Activated CD4-positive, alpha-beta T cell treated with anti-CD3 and anti-CD28 coated beads, Interleukin-2, Interleukin-4, amounts not matched to agents 100 ng/mL and 50 ng/mL, durations not matched to agents 16 hours and 8 hours (primary cell): ENCODE measurements at regions not wholly inside any gene's neighbourhood (a gene's known extent, or its start where the extent isn't known, plus 50 kb on each side); places are given as distances from the start of the nearest gene placed in this dataset.
"Not testable (repeated sequence)": the region's sequence is repeated elsewhere in the genome, so short reads cannot be mapped to it uniquely, and the experiment has no call there.

Source experiments
- DNase-seq: peaks from one replicate; pipeline ENCODE4 v3.0.0-alpha.2; 2020; ENCODE audit warnings: low spot score

DNA sequence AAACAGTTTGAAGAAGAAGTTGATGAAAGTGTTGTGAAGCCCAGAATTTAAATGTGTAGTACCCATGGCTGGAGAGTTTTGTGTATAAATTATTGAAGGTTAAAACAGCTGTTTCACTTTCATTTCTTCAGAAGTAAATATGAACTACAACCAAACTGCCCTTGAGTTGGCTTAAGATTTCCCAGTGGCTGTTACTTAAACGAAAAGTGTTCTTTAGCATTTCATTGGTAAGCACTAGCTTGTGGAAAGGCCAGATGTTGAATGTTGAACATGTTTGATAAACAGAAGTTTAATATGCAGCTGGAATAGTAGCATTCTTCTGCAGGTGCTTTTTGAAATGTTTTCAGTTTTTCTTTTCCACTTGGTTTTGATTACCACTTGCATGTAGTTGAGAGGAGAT lies 83.2 kb upstream of the TNRC6B start:
- peak; percentile 14 for DNase-seq

DNA sequence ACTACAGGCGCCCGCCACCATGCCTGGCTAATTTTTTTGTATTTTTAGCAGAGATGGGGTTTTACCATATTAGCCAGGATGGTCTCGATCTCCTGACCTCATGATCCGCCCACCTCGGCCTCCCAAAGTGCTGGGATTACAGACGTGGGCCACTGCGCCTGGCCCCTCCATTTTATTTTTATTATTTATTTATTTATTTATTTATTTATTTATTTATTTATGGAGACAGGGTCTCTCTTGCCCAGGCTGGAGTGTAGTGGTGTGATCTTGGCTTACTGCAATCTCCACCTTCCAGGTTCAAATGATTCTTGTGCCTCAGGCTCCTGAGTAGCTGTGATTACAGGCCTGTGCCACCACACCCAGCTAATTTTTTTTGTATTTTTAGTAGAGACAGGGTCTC lies 77.8 kb upstream of the TNRC6B start:
- not testable (repeated sequence) for DNase-seq

DNA sequence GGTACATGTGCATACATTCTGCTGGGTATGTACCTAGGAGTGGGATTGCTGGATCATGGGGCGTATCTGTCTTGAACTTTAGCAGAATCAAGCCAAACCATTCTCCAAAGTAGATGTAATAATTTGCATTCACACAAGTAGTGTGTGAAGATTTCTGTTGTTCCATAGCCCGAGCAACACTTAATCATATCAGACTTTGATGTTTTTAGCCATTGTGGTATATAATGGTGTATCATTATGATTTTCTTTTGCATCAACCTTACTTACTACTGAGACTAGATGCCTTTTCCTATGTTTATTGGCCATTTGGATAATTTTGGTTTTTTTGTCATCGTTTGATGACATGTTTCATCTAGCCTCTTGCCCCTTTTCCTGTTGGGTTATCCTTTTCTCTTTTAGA lies 72.0 kb upstream of the TNRC6B start:
- DNase-seq = no peak

DNA sequence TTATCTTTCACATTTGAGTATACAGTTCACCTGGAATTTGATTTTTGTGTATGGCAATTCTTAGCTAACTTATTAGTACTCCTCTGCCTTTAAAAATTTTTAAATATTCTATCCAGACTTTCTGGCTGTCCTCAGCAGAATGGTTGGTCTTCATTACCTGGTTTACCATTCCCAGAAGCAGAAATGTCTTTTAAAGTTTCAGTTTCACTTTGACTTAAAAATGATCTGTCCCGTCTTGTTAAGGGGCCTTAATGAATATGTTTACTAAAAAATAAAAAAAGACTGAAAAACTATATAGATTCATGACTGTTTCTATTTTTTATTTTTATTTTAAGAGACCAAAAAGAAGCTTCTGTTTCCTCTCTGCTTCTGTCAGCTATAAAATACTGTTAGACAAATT lies 70.5 kb upstream of the TNRC6B start:
- peak; percentile 39 for DNase-seq

DNA sequence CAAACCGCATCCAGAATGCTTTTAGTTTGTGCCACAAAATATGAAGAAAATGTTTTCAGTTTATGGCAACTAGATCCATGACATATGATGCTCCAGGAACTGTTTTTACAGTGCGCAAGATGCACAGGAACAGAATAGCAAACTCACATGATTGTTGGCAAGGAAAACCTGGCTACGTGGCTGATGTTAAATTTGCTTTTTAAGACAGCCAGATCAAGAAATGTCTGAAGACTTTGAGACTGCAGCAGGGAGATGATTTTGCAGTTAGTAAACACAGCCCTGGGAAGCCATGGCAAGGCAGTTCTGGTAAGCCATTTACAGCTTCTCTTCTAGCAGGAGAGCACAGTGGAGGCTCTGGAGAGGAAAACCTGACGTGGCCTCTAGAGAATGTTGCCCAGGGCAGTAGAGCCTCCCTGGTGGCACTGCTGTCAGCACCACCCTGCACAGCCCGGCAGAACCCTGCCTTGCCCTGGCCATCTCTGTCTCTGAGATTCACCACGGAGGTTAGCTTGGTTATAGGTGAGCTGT lies 69.8 kb upstream of the TNRC6B start:
- peak; percentile 13 for DNase-seq

DNA sequence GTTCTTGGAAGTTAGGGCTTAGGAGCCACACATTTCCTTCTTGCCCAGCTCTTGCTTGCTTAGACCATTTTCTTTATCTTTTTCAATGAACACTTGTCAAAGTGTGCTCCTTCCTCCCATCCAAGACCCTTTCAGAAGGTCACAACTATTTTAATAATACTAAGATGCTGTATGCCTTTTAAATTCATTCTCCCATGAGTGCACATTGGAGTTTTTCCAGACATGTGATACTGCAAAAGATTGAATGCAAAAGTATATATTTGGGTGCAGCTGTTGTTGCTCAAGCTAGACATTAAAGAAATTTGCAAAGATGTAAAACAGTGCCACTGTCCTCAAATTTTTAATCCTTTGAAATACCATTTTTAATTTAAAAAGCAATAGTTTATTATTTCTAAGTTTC lies 69.3 kb upstream of the TNRC6B start:
- DNase-seq = no peak

DNA sequence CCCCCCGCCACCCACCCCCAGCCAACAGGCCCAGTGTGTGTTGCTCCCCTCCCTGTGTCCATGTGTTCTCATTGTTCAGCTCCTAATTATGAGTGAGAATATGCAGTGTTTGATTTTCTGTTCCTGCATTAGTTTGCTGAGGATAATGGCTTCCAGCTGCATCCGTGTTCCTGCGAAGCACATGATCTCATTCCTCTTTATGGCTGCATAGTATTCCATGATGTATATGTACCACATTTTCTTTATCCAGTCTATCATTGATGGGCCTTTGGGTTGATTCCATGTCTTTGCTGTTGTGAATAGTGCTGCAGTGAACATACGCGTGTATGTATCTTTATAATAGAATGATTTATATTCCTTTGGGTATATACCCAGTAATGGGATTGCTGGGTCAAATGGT lies 68.8 kb upstream of the TNRC6B start:
- DNase-seq = not testable (repeated sequence)

DNA sequence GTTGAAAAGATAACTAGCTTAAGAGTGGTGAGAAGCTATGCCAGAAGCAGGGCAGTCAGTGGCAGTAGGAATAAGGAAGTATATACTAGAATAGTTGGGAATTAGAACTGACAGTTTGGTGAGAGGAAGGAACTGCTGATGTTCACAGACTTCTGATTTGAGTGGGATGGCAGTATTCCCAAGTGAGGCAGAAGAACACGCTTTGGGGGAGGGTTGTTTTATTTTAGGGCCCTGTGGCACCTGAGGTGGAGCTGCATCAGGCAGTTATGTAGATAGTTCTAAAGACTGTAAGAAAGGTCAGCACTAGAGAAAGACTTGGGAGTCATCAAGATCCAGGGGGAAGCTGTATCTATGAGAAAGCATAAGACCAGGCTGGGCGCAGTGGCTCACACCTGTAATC lies 66.3 kb upstream of the TNRC6B start:
- no peak for DNase-seq

DNA sequence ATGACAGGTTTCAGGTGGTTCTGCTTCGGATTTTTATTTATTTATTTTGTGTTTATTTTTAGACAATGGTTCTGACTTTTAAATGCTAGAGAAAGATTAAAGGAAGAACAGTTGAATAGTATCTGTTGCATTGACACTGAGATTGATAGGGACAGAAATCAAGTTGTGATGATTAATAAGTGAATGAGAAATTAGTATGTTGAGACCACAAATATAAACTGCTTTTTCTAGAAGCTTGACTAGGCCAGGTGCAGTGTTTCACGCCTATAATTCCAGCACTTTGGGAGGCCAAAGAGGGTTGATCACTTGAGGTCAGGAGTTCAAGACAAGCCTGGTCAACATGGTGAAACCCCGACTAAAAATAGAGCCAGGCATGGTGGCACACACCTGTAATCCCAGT lies 65.1 kb upstream of the TNRC6B start:
- no peak for DNase-seq

DNA sequence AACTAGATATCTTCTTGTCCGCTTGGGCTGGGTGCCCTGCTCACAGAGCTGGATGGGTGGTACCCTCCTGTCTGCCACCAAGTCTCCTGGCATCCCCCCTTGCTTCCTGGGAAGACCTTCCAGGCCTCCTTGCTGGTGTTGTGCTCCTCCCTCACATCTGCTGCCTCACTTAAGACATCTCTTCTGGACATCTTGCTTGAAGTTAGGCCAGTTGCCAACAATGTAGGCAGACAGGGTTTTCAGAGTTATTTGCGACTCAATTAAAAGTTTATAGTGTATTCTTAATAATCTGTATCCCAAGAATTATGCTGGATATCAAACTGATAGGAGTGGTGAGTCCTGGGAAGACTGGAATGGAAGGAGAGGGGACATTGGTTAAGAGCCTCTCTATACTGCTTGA lies 64.0 kb upstream of the TNRC6B start:
- DNase-seq = no peak

DNA sequence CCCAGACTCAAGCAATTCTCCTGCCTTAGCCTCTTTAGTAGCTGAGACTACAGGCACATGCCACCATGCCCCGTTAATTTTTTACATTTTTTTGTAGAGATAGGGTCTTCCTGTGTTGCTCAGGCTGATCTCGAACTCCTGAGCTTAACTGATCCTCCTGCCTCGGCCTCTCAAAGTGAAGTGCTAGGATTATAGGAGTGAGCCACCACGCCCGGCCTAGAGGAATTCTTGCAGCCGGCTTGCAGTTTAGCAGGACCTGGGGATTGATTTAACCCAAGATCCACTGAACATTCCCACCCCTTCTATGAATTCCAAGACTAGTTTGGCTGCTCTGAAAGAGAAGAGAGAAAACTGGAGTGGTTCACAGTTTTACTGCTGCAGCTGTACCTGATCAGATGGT lies 63.3 kb upstream of the TNRC6B start:
- no peak for DNase-seq

DNA sequence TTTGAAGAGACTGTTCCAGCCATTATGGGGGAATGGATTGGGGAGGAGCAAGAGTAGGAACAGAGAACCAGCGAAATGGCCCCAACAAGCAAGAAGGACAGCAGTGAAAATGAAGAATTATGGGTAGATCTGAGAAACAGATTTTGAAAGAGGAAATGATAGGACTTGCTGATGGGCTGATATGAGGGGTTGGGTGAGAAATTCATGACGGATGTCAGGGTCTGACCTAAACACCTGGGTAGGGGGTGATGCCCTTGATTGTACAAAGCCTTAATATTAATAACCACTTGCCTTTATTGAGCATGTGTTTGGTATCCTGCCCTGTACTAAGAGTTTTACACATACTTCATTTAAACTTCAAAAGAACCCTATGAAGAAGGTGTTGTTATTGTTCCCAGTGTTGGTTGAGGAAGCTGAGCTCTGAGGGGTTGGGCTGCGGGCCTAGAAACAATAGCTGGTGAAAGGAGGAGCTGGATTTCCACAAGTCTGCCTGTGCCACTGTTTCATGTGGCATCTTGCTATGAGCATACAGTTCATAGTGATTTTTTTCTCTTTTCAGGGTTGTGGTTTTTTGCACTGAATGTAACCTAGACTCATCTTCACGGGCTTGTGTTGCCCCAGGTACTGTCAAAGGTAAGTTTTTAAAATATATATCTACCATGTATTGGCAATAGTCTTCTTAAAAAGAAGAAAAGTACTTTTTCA lies 61.1 kb upstream of the TNRC6B start:
- DNase-seq = no peak

DNA sequence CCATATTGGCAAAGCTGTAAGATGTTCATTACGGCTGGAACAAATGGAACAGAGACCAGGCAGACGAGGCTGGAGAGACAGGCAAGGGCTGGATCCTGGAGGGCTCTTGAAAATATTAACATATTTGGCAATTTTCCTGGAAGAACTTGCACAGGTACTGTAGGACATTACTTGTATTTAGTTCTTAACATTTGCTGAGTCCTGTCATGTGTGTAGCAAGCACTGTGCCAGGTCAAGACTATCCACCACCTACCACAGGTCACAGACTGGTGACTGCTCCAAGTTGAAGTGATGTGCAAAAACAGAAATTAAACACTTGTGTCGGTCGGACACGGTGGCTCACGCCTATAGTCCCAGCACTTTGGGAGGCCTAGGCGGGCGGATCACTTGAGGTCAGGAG lies 58.7 kb upstream of the TNRC6B start:
- DNase-seq = no peak

DNA sequence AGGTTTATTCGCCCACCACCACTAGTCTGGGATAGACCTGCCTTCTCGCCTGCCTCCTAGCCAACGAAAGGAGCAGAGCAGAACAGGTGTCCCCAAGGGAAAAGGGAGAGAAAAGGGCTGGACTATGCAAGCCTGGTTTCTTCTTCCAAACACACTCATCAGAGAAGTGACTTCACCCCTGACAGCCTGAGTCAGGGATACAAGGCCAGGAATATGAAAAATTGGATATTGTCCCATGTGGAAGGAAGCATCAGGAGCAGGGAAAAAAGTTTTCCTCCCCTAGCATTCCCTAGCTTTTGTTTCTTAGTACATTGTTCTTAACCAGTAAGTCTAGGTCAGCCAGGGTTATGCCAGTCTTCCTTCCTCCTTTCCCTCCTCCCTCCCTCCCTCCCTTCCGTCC lies 56.9 kb upstream of the TNRC6B start:
- DNase-seq = no peak

DNA sequence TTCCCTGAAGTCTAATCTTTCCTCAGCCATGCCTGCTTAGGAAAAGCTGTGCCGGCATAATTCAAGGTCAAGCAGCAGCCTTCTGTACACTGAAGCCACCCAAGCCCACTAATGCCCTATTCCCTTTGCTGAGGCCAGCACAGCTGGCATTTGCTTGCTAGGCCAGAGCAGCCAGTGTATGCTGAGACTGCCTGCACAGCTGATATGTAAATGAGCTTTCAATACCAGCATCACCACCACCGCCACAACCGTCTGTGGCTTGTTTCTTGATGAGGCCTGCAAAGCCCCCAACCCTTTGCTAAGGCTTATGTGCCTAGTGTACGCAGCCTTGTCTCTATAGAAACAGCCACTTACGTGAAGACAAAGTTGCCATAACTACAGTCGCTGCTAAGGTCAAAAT lies 56.3 kb upstream of the TNRC6B start:
- DNase-seq = no peak

DNA sequence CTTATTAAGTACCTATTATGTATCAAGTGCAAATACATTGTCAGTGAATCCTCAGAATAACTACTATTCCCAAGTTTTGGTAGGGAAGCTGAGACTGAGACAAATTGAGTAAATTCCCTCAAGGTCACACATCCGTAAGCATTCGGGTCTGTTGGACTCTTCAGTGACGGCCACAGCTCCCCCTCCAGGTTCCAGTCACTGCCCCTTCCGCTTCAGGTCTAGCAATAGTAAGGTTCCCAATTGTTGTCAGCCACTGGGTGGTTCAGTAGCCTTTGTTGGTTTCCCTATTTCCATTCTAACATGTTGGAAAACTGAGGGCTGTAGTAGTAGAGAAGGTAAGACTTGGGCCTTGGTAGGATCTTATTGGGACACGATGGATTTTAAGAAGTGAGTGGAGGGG lies 54.9 kb upstream of the TNRC6B start:
- DNase-seq = no peak

DNA sequence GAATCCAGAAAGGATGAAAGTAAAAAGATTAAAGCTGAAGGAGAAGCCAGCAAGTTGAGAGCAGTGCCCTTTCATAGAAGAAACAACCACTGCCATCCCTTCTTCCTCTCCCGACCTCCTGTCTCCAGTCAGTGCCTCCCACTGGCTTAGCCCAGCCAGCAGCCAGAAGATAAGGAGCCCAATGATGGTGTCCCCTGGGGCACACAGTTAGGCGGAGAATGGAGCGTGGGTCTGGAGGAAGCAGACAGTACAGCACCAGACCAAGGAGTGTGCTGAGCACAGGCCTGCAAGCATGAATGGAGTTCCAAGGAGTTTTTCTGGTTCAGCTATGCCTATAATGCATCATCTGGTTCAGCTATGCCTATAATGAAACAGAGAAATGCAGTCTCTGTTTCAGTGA lies 54.3 kb upstream of the TNRC6B start:
- no peak for DNase-seq
